ENCODE measurements at regions not wholly inside any gene's neighbourhood (a gene's known extent, or its start where the extent isn't known, plus 50 kb on each side); places are given as distances from the start of the nearest gene placed in this dataset.

GRCh38 chr10:26647602-26648244 is 49.8 kb upstream of the PDSS1 start:
- no peak for TF ChIP-seq CTCF (IDR thresholded peaks at IDR 0.05)
- TF ChIP-seq SIN3A (IDR thresholded peaks at IDR 0.05; ENCODE audit: borderline replicate concordance, low read depth, low read length): no peak
- TF ChIP-seq FOXJ3 (CRISPR knock-in tag; IDR thresholded peaks at IDR 0.05): no peak
- no peak for TF ChIP-seq RCOR1 (IDR thresholded peaks at IDR 0.05; ENCODE audit: low read length)
- no peak for TF ChIP-seq REST (IDR thresholded peaks at IDR 0.05; ENCODE audit: low read depth, low read length)
- TF ChIP-seq RFX5 (IDR thresholded peaks at IDR 0.05; ENCODE audit: low read length): no peak
- TF ChIP-seq SMC3 (IDR thresholded peaks at IDR 0.05; ENCODE audit: low read depth, low read length): no peak
- TF ChIP-seq NFIC (IDR thresholded peaks at IDR 0.05; ENCODE audit: borderline replicate concordance): no peak
- TF ChIP-seq EP300 (IDR thresholded peaks at IDR 0.05; ENCODE audit: borderline replicate concordance in 1 of 2, low read depth in 1 of 2, low read length in 1 of 2): no peak

All from SK-N-SH (cell line).